ENCODE measurements at regions not wholly inside any gene's neighbourhood (a gene's known extent, or its start where the extent isn't known, plus 50 kb on each side); places are given as distances from the start of the nearest gene placed in this dataset.
"Not testable (repeated sequence)": the region's sequence is repeated elsewhere in the genome, so short reads cannot be mapped to it uniquely, and the experiment has no call there.

- DNase-seq (ENCODE audit: low read depth) = no peak
Measured at GRCh38 chr2:36235882-36236281, 119.7 kb upstream of the CRIM1 start.

GRCh38 chr2:36235426-36235825 is 120.2 kb upstream of the CRIM1 start:
- DNase-seq (ENCODE audit: low read depth) = no peak

- DNase-seq (ENCODE audit: low read depth) = no peak
Measured at GRCh38 chr2:36223259-36223658, 132.3 kb upstream of the CRIM1 start.

GRCh38 chr2:36222485-36222884 is 133.1 kb upstream of the CRIM1 start:
- DNase-seq (ENCODE audit: low read depth) = no peak

- DNase-seq (ENCODE audit: low read depth) = no peak
Measured at GRCh38 chr2:36214691-36215090, 140.9 kb upstream of the CRIM1 start.

- no peak for DNase-seq (ENCODE audit: low read depth)
Measured at GRCh38 chr2:36203366-36203765, 152.2 kb upstream of the CRIM1 start.

GRCh38 chr2:36197181-36197971 is 158.2 kb upstream of the CRIM1 start:
- no peak for DNase-seq (ENCODE audit: low read depth)

- DNase-seq (ENCODE audit: low read depth) = no peak
Measured at GRCh38 chr2:36193680-36194079, 161.9 kb upstream of the CRIM1 start.

GRCh38 chr2:36192983-36193382 is 162.6 kb upstream of the CRIM1 start:
- no peak for DNase-seq (ENCODE audit: low read depth)

GRCh38 chr2:36190097-36190496 is 165.5 kb upstream of the CRIM1 start:
- no peak for DNase-seq (ENCODE audit: low read depth)

- DNase-seq (ENCODE audit: low read depth) = no peak
Measured at GRCh38 chr2:36185624-36186023, 170.0 kb upstream of the CRIM1 start.

GRCh38 chr2:36184848-36185247 is 170.7 kb upstream of the CRIM1 start:
- no peak for DNase-seq (ENCODE audit: low read depth)

- not testable (repeated sequence) for DNase-seq (ENCODE audit: low read depth)
Measured at GRCh38 chr2:36180789-36181482, 174.6 kb upstream of the CRIM1 start.

- DNase-seq (ENCODE audit: low read depth) = not testable (repeated sequence)
Measured at GRCh38 chr2:36180293-36180692, 175.3 kb upstream of the CRIM1 start.

- not testable (repeated sequence) for DNase-seq (ENCODE audit: low read depth)
Measured at GRCh38 chr2:36179668-36180269, 175.8 kb upstream of the CRIM1 start.

GRCh38 chr2:36178384-36178783 is 177.2 kb upstream of the CRIM1 start:
- no peak for DNase-seq (ENCODE audit: low read depth)

- DNase-seq (ENCODE audit: low read depth) = no peak
Measured at GRCh38 chr2:36177282-36177681, 178.3 kb upstream of the CRIM1 start.

GRCh38 chr2:36174920-36175319 is 180.7 kb upstream of the CRIM1 start:
- no peak for DNase-seq (ENCODE audit: low read depth)

GRCh38 chr2:36173760-36174404 is 181.7 kb upstream of the CRIM1 start:
- DNase-seq (ENCODE audit: low read depth) = no peak

- no peak for DNase-seq (ENCODE audit: low read depth)
Measured at GRCh38 chr2:36172824-36173223, 182.8 kb upstream of the CRIM1 start.

GRCh38 chr2:36170805-36171204 is 184.8 kb upstream of the CRIM1 start:
- no peak for DNase-seq (ENCODE audit: low read depth)

GRCh38 chr2:36169843-36170242 is 185.7 kb upstream of the CRIM1 start:
- DNase-seq (ENCODE audit: low read depth) = no peak
